GM04503 (cell line): ENCODE measurements at regions not wholly inside any gene's neighbourhood (a gene's known extent, or its start where the extent isn't known, plus 50 kb on each side); places are given as distances from the start of the nearest gene placed in this dataset.
"Not testable (repeated sequence)": the region's sequence is repeated elsewhere in the genome, so short reads cannot be mapped to it uniquely, and the experiment has no call there.

Experiments used
- DNase-seq: peaks from one replicate; pipeline ENCODE4 v3.0.0-alpha.2; 2012; ENCODE audit warnings: low read depth

DNA sequence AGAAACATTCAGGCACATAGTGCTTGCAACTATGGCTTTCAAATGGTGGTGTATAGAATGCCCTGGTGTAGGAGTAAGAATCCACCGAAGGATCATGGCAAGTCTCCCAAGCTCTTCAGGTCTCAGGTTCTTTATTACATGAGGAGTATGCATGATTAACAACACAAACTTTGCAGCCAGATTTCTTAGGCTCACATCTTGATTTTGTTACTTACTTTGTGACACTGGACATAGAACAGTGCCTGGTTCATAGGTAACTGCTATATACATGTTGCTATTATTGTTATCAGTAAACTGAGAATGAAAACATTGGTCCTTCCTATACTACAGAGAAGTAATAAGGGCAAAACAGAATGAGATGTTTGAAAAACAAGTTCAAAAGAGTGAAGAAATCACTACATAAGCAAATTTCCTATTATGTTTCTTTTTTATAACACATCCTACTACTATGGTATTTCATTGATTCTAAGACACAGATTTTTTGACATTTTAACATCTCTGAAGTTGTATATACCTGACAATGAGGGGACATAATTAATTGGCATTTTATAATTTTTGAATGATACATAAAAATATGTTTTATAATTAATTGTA is 284.9 kb downstream of the C1D start:
- DNase-seq = no peak

GRCh38 chr2:67780841-67781240 is 282.0 kb downstream of the C1D start:
- DNase-seq = not testable (repeated sequence)

- no peak for DNase-seq
These were observed 280.4 kb downstream of the C1D start for GRCh38 chr2:67782443-67782842.

DNA sequence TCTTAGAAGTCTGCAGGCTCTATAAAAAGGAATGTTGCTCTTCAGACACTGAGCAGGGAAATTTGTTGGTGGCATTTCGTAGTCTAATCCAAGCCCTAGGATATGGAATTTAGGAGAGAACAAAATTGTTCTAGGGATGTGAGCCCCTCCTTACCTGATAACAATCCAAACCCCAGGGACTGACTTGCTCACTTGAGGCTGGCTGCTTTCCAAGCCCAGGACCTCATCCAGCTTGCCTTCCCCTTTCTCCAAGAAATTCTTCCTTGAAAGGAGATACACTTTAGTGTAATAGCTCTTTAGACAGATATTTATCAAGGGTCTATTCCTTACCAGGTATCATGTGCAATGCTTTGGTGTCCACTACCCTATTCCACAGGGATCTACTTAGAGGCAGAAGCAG is 279.8 kb downstream of the C1D start:
- DNase-seq = no peak

- DNase-seq = no peak
These were observed 272.2 kb downstream of the C1D start for GRCh38 chr2:67790622-67791021.

- DNase-seq = no peak
These were observed 270.6 kb downstream of the C1D start for GRCh38 chr2:67792191-67792590.

DNA sequence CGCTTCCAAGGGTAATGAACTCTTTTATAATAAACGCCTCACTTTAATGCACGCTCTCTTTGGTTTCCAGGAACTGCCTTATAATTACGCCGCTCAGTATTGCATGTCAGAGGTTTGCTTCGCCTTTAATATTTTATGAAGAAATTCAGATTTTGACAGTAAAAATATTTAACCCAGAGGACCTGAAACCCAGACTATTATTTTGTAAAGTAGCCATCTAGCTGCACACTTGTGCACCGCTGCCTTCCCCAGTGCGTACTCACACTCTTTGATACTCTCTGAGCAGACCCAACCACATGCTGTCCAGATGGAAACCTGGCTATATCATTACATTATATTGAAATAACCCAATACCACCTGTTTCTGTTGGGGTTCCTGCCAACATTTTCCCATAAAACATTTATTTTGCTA is 270.1 kb downstream of the C1D start:
- DNase-seq = no peak

DNA sequence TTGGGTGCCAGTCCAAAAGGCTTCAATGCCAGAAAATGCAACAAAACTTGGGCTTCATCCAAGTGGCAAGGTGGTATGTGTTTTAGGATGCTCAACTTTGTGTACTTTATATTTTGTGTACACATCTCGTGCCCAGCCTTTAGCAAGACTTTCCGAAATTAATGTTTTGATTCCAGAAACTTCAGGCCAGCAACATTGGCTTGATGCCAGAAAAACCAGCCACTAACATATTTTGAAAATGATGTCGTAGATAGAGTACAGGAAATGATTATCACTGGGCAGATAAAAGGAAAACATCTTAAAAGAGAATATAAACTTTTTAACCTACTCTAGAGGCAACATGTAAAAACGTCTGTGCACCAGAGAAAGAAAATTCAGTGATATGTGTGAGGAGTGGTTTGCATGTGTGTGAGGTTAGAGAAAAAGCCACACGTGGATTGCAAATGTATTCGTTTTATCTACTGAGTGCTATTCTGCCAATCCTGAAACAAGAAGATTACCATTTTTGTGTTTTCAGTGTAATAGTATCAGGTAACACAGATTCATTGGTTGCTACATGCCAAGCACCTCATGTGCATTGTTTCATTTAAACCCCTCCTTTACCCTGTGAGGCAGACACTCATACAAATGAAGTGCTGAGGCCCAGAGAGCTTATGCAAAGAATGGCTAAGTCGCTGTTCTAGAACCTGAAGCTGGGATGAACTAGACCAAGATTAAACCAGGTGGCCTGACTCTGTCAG is 264.8 kb downstream of the C1D start:
- no peak for DNase-seq

DNA sequence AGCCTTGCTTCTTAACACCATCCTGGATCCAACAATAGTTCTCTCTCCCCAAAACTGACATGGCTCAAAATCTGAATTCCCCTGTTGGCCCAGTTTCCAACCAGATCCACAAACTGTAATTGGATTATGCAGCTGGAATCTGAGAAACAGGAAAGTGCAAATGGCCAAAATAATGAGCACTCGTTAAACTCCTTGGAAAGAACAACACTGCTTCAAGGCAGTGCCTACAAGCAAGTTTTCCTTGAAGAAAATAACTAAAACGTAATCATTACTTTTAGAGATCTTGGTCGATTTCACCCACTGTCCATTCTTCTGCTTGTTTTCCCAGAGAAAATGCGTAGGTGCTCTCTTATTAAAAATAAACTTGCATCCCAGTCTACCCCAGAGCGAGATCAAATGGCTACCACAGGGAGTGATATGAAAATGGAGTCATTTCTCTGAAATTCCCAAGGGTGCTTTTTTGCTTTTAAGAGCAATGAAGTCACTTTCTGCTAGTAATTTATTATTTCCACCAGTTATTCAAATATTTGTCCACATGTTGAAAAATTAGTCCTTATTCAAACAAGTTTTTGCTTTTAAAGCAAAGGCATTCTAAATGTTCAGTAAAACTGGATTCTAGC is 264.2 kb downstream of the C1D start:
- no peak for DNase-seq

DNA sequence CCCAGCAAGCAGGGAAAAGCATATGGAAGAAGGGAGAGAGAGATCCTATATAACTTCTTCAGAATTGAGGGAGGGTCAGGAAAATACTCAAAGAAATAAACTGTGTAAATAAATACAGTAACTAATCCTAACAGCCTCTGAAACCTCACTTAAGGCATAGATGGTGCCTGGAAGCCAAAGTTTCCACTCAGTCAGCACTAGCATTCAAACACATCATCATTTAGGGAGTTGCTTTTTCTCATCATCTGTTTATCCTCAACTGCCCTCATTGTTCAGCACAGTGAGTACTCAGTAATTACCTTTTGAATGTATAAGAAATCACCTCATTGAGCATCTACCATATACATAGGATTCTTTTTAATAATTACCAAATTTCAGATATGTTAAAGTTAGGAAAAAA is 262.9 kb downstream of the C1D start:
- no peak for DNase-seq

- DNase-seq = no peak
These were observed 260.5 kb downstream of the C1D start for GRCh38 chr2:67802291-67802690.

GRCh38 chr2:67802824-67803223 is 260.0 kb downstream of the C1D start:
- no peak for DNase-seq

DNA sequence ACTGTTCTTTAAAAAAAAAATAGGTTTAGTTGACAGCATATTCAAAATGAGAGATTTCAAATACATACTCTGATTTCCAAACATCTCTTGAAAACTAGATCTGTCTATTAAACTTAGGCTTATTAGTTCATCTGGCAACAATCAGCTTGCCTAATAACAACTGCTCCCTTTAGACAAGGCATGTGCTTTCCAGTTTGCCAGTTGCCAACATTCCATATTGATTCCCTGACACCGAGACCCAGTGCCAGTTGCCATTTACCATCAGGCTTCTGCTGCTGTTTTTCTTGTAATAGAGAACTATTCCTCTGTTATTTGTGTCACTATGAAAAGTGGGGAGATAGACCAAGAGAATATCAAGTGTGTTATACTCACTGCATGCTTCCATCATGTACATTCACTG is 256.0 kb downstream of the C1D start:
- no peak for DNase-seq

GRCh38 chr2:67808112-67808511 is 254.7 kb downstream of the C1D start:
- DNase-seq = no peak

DNA sequence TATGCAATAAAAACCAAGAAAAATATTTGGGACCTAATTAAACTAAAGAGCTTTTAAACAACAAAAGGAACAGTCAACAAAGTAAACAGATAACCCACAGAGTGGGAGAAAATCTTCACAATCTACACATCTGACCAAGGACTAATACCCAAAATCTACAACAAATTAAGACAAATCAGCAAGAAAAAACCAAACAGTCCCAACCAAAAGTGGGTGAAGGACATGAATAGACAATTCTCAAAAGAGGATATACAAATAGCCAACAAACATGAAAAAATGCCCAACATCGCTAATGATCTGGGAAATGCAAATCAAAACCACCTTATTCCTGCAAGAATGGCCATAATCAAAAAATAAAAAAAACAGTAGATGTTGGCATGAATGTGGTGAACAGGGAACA is 250.1 kb downstream of the C1D start:
- DNase-seq = no peak

DNA sequence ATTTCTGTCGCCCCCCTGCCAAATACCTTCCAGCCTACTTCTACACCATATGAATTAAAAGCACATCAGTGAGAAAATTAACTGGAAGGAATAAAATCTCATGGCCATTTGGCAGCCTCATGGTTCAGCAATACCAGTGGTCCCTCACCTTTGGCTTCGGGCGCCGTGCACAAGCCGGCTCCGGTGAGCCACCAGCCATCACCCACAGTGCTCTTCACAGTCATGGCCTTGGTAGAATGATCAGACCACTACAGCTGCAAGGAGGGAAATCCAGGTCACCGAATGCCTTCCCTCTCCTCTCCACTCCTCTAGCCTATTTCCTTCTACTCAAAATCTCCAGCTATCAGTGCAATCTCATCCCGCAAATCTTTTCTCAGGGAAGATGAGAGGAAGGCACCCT is 239.1 kb downstream of the C1D start:
- no peak for DNase-seq

DNA sequence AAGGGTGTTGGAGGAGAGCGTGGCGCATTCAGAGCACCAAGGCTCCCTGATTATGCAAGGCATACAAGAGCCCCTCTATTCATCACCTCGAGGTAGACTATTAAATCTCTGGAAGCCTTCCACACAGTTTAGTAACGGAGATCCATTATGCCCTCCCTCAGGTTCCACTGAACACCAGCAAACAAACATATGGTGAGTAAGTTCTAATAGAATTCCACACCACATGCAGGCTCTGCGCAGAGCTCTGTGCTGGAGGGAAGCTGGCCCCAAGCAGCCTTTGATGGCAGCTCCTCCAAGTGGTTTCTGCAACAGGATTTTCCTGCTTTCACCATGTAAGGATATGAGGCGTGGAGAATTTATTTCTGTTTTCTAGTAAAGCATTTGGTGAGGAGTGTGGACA is 238.6 kb downstream of the C1D start:
- DNase-seq = no peak

- DNase-seq = no peak
These were observed 237.3 kb downstream of the C1D start for GRCh38 chr2:67825476-67825875.

- no peak for DNase-seq
These were observed 234.7 kb downstream of the C1D start for GRCh38 chr2:67828066-67828465.

DNA sequence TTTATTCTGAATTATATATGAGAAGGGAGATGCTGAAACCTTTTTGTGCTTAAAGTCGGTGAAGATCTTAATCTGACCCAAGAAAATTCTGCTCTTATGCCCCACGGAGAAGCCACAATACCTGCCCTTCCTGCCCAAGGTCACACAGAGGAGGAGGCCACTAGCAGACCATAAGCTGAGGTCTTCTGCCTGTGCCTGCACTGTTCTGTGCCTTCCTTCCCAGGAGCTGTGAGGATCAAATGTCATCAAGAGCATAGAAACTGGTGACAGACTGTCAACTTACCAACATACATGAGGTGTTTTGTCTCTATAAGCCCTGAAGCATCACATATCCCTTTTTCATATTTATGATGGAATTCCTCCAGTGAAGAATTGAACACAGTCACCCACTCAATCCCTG is 233.3 kb downstream of the C1D start:
- no peak for DNase-seq

GRCh38 chr2:67833632-67834031 is 229.2 kb downstream of the C1D start:
- DNase-seq = no peak

GRCh38 chr2:67834482-67834881 is 228.3 kb downstream of the C1D start:
- DNase-seq = no peak

DNA sequence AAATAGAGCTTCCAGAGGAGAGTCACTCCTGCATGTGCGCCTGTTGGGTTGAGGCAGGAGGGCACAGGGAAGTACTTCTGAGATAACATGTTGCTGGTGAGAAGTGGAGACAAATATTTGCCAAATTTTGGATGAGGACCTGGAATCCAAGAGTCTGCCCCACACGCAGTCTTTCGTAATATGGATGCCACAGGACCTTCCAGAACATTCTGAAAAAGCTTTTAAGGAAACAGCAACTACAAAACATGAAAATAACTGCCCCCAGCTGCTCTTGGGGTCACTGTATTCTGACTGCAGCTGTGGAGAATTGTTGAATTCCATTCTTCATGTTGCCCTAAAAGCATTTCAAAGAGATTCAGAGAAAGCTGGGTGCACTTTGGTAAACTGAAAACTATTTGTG is 227.5 kb downstream of the C1D start:
- DNase-seq = no peak

- no peak for DNase-seq
These were observed 225.9 kb downstream of the C1D start for GRCh38 chr2:67836866-67837265.
